ENCODE measurements at regions not wholly inside any gene's neighbourhood (a gene's known extent, or its start where the extent isn't known, plus 50 kb on each side); places are given as distances from the start of the nearest gene placed in this dataset.

- H3K27me3 ChIP-seq: no peaks in the 10 kb centered on the region
- H3K4me3 ChIP-seq (replicated peaks in 1 of 3): no peak overlapping the region
- TF ChIP-seq CTCF (IDR thresholded peaks at IDR 0.05) (no peak), POLR2A (IDR thresholded peaks at IDR 0.05) (no peak)
- WGBS, 2 donors: 73 to 81% methylated on average over 11 of the region's 11 CpGs
- intact Hi-C loops (cut with DNase I): no loop called here
- H3K9me3 ChIP-seq: no peaks in the 10 kb centered on the region
- peak overlapping the region in 1 of 3 donors; percentile 90 for H3K27ac ChIP-seq
- no peaks in the 10 kb centered on the region for H3K36me3 ChIP-seq
- H3K4me1 ChIP-seq: peaks cover 0 to 15% of the 10 kb centered on the region in 2 donors
- DNase-seq: no peak
Observed at GRCh38 chr13:44758630-44759383, 182.7 kb upstream of the TSC22D1 start.

GRCh38 chr13:44757671-44758070 is 181.5 kb upstream of the TSC22D1 start:
- WGBS, 2 donors: 96 to 98% methylated on average over 3 of the region's 3 CpGs
- Histone ChIP-seq H3K9me3 (no peaks in the 10 kb centered on the region), H3K4me3 (replicated peaks in 1 of 3) (no peak overlapping the region), H3K4me1 (peaks cover 0 to 15% of the 10 kb centered on the region in 2 donors), H3K27ac (no peak overlapping the region), H3K36me3 (no peaks in the 10 kb centered on the region), H3K27me3 (no peaks in the 10 kb centered on the region)
- no peak for TF ChIP-seq POLR2A (IDR thresholded peaks at IDR 0.05)
- intact Hi-C loops (cut with DNase I): no loop called here
- DNase-seq: no peak

GRCh38 chr13:44756276-44756810 is 180.2 kb upstream of the TSC22D1 start:
- TF ChIP-seq POLR2A (IDR thresholded peaks at IDR 0.05) (no peak), CTCF (IDR thresholded peaks at IDR 0.05) (no peak)
- no peak overlapping the region for H3K4me3 ChIP-seq (replicated peaks in 1 of 3)
- H3K4me1 ChIP-seq: peaks cover 0 to 15% of the 10 kb centered on the region in 2 donors
- H3K36me3 ChIP-seq: no peaks in the 10 kb centered on the region
- intact Hi-C loops (cut with DNase I): no loop called here
- H3K27me3 ChIP-seq: no peaks in the 10 kb centered on the region
- no peak for DNase-seq
- no peaks in the 10 kb centered on the region for H3K9me3 ChIP-seq
- no peak overlapping the region for H3K27ac ChIP-seq
- 75 to 78% methylated on average over 4 of the region's 4 CpGs for WGBS, 2 donors

- no peaks in the 10 kb centered on the region for H3K9me3 ChIP-seq
- no peak overlapping the region for H3K27ac ChIP-seq
- H3K27me3 ChIP-seq: no peaks in the 10 kb centered on the region
- TF ChIP-seq CTCF (IDR thresholded peaks at IDR 0.05) (no peak), POLR2A (IDR thresholded peaks at IDR 0.05) (no peak)
- DNase-seq: no peak
- H3K4me3 ChIP-seq (replicated peaks in 1 of 3): no peak overlapping the region
- H3K36me3 ChIP-seq: no peaks in the 10 kb centered on the region
- H3K4me1 ChIP-seq: peaks cover 0 to 15% of the 10 kb centered on the region in 2 donors
- intact Hi-C loops (cut with DNase I): no loop called here
- WGBS, 2 donors: 90 to 93% methylated on average over 6 of the region's 6 CpGs
Observed at GRCh38 chr13:44755872-44756271, 179.7 kb upstream of the TSC22D1 start.

GRCh38 chr13:44752164-44752563 is 176.0 kb upstream of the TSC22D1 start:
- no peaks in the 10 kb centered on the region for H3K9me3 ChIP-seq
- 87% methylated on average over 6 of the region's 6 CpGs for WGBS, 2 donors
- DNase-seq: no peak
- H3K27ac ChIP-seq: no peak overlapping the region
- no peak overlapping the region for H3K4me3 ChIP-seq (replicated peaks in 1 of 3)
- TF ChIP-seq POLR2A (IDR thresholded peaks at IDR 0.05) (no peak), CTCF (IDR thresholded peaks at IDR 0.05) (no peak)
- H3K4me1 ChIP-seq: no peaks in the 10 kb centered on the region
- H3K27me3 ChIP-seq: no peaks in the 10 kb centered on the region
- H3K36me3 ChIP-seq: no peaks in the 10 kb centered on the region
- intact Hi-C loops (cut with DNase I): no loop called here

Measured in thyroid gland (tissue), 4 donors.